ENCODE measurements at regions not wholly inside any gene's neighbourhood (a gene's known extent, or its start where the extent isn't known, plus 50 kb on each side); places are given as distances from the start of the nearest gene placed in this dataset.

- intact Hi-C loops (cut with DNase I), result no loop called here
- no peak overlapping the region for H3K27ac ChIP-seq
Observed at GRCh38 chr13:70835371-70835770, 727.1 kb upstream of the KLHL1 start.

DNA sequence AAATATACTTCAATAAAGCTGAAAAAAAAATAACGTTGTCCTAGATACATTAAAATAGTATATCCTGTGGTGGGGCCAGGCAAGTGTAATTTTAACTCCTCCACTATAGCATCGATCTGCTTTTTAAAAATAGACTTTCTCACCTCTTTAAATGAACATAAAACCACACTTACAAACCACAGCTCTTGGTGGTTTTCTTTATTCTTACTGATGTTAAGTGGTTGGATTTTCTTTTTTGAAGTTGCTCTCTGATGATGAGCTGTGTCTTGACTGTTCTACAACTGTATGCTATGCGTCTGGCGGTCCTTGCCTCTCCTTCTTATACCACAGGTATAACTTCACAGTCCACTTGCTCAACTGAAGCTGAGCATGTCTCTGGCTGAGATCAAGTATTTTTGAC is 721.5 kb upstream of the KLHL1 start:
- Histone ChIP-seq H3K4me1 (no peaks in the 10 kb centered on the region), H3K27me3 (no peaks in the 10 kb centered on the region)
- DNase-seq (ENCODE audit: extremely low spot score in 2 of 2), result no peak

More at GRCh38 chr13:70835371-70835770, 727.1 kb upstream of the KLHL1 start:
- H3K9me3 ChIP-seq, result no peaks in the 10 kb centered on the region
- no peaks in the 10 kb centered on the region for H3K4me1 ChIP-seq
- TF ChIP-seq POLR2AphosphoS5 (IDR thresholded peaks at IDR 0.05; ENCODE audit: insufficient read depth in 1 of 2, low read depth in 1 of 2) (no peak), POLR2A (IDR thresholded peaks at IDR 0.05) (no peak)
- TF ChIP-seq, protein P1, sequence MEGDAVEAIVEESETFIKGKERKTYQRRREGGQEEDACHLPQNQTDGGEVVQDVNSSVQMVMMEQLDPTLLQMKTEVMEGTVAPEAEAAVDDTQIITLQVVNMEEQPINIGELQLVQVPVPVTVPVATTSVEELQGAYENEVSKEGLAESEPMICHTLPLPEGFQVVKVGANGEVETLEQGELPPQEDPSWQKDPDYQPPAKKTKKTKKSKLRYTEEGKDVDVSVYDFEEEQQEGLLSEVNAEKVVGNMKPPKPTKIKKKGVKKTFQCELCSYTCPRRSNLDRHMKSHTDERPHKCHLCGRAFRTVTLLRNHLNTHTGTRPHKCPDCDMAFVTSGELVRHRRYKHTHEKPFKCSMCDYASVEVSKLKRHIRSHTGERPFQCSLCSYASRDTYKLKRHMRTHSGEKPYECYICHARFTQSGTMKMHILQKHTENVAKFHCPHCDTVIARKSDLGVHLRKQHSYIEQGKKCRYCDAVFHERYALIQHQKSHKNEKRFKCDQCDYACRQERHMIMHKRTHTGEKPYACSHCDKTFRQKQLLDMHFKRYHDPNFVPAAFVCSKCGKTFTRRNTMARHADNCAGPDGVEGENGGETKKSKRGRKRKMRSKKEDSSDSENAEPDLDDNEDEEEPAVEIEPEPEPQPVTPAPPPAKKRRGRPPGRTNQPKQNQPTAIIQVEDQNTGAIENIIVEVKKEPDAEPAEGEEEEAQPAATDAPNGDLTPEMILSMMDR (IDR thresholded peaks at IDR 0.05), result no peak
- H3K36me3 ChIP-seq, result no peaks in the 10 kb centered on the region
- H3K4me3 ChIP-seq, result no peak overlapping the region
- DNase-seq (ENCODE audit: extremely low spot score in 2 of 2), result no peak
- H3K27me3 ChIP-seq, result no peaks in the 10 kb centered on the region

GRCh38 chr13:70817576-70817975 is 709.3 kb upstream of the KLHL1 start:
- intact Hi-C loops (cut with DNase I), result no loop called here
- Histone ChIP-seq H3K36me3 (no peaks in the 10 kb centered on the region), H3K27me3 (no peaks in the 10 kb centered on the region), H3K4me3 (no peak overlapping the region), H3K27ac (no peak overlapping the region), H3K4me1 (no peaks in the 10 kb centered on the region), H3K9me3 (no peaks in the 10 kb centered on the region)
- TF ChIP-seq POLR2AphosphoS5 (IDR thresholded peaks at IDR 0.05; ENCODE audit: insufficient read depth in 1 of 2, low read depth in 1 of 2) (no peak), POLR2A (IDR thresholded peaks at IDR 0.05) (no peak)
- TF ChIP-seq, protein P1 (IDR thresholded peaks at IDR 0.05), result no peak
- no peak for DNase-seq (ENCODE audit: extremely low spot score in 2 of 2)

More for the DNA sequence above, 721.5 kb upstream of the KLHL1 start:
- Histone ChIP-seq H3K36me3 (no peaks in the 10 kb centered on the region), H3K27ac (no peak overlapping the region), H3K4me3 (no peak overlapping the region), H3K9me3 (no peaks in the 10 kb centered on the region)
- TF ChIP-seq POLR2A (IDR thresholded peaks at IDR 0.05) (no peak), POLR2AphosphoS5 (IDR thresholded peaks at IDR 0.05; ENCODE audit: insufficient read depth in 1 of 2, low read depth in 1 of 2) (no peak)
- TF ChIP-seq, protein P1 (IDR thresholded peaks at IDR 0.05), result no peak
- intact Hi-C loops (cut with DNase I), result no loop called here

DNA sequence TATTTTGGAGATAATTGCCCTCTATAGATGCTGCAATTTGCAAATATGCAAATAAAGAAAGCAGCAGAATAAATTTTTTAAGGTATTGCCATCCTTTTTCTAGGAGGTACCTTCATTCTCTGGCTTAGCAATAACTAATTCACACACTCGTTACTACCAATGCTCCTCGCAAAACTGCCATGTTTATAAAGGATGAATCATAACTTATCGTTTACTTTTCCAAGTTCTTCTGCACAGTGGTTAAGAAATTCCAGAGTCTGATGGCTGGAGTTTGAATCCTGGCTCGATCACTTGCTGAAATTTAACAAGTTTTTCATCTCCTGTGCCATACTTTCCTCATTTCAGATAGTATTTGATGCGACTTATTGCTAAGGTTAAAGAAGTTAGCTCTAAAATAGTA is 708.6 kb upstream of the KLHL1 start:
- no peak for DNase-seq (ENCODE audit: extremely low spot score in 2 of 2)
- H3K4me3 ChIP-seq, result no peak overlapping the region
- TF ChIP-seq POLR2A (IDR thresholded peaks at IDR 0.05), result no peak
- TF ChIP-seq, protein P1 (IDR thresholded peaks at IDR 0.05), result no peak
- no peak for TF ChIP-seq POLR2AphosphoS5 (IDR thresholded peaks at IDR 0.05; ENCODE audit: insufficient read depth in 1 of 2, low read depth in 1 of 2)
- intact Hi-C loops (cut with DNase I), result no loop called here
- no peaks in the 10 kb centered on the region for H3K27me3 ChIP-seq
- H3K36me3 ChIP-seq, result no peaks in the 10 kb centered on the region
- no peak overlapping the region for H3K27ac ChIP-seq
- no peaks in the 10 kb centered on the region for H3K9me3 ChIP-seq
- no peaks in the 10 kb centered on the region for H3K4me1 ChIP-seq

DNA sequence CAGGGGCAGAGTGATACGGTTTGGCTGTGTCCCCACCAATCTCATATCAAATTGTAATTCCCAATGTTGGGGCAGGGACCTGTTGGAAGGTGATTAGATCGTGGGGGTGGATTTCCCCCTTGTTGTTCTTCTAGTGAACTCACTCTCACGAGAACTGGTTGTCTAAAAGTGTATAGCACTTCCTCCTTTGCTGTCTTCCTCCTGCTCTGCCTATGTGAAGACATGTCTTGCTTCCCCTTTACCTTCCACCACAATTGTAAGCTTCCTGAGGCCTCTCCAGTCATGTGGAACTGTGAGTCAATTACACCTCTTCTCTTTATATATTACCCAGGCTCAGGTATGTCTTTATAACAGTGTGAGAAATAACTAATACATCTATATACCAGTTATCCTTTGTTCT is 706.4 kb upstream of the KLHL1 start:
- intact Hi-C loops (cut with DNase I), result no loop called here
- no peaks in the 10 kb centered on the region for H3K36me3 ChIP-seq
- TF ChIP-seq POLR2AphosphoS5 (IDR thresholded peaks at IDR 0.05; ENCODE audit: insufficient read depth in 1 of 2, low read depth in 1 of 2) (no peak), POLR2A (IDR thresholded peaks at IDR 0.05) (no peak)
- TF ChIP-seq, protein P1 (IDR thresholded peaks at IDR 0.05), result no peak
- no peak overlapping the region for H3K27ac ChIP-seq
- H3K9me3 ChIP-seq, result no peaks in the 10 kb centered on the region
- no peaks in the 10 kb centered on the region for H3K27me3 ChIP-seq
- H3K4me1 ChIP-seq, result no peaks in the 10 kb centered on the region
- DNase-seq (ENCODE audit: extremely low spot score in 2 of 2), result no peak
- no peak overlapping the region for H3K4me3 ChIP-seq
